Vagina (tissue), 2 donors: ENCODE measurements at regions not wholly inside any gene's neighbourhood (a gene's known extent, or its start where the extent isn't known, plus 50 kb on each side); places are given as distances from the start of the nearest gene placed in this dataset.

Experiments used
- CTCF ChIP-seq, 3 experiments: fragments of 450-650 bp in 2 of 3; fragments of 200-600 bp in 1 of 3; sonication (generic) in 1 of 3; IDR thresholded peaks; one replicate each; pipeline ENCODE4 v1.5.1; 2017 to 2019; ENCODE audit warnings: antibody characterized with exemption in 3 of 3, mild to moderate bottlenecking in 2 of 3, moderate library complexity in 2 of 3
- POLR2A ChIP-seq, 2 donors: fragments of 450-650 bp; IDR thresholded peaks; one replicate each; pipeline ENCODE4 v1.6.1; 2017; ENCODE audit warnings: antibody characterized with exemption in 2 of 2, mild to moderate bottlenecking in 2 of 2, moderate library complexity in 2 of 2

GRCh38 chr5:88033191-88033590 is 235.5 kb downstream of the TMEM161B start:
- TF ChIP-seq CTCF (IDR thresholded peaks at IDR 0.05) (no peak), POLR2A (IDR thresholded peaks at IDR 0.05) (no peak)
